SH-SY5Y (cell line): ENCODE measurements at regions not wholly inside any gene's neighbourhood (a gene's known extent, or its start where the extent isn't known, plus 50 kb on each side); places are given as distances from the start of the nearest gene placed in this dataset.

Experiments
- GATA2 ChIP-seq: IDR thresholded peaks from 2 replicates; pipeline ENCODE4 v1.6.1; 2011; ENCODE audit warnings: mild to moderate bottlenecking, low read depth, low read length
- GATA3 ChIP-seq: IDR thresholded peaks from 2 replicates; pipeline ENCODE4 v1.6.1; 2011; ENCODE audit warnings: low read depth, mild to moderate bottlenecking, low read length, moderate library complexity

DNA sequence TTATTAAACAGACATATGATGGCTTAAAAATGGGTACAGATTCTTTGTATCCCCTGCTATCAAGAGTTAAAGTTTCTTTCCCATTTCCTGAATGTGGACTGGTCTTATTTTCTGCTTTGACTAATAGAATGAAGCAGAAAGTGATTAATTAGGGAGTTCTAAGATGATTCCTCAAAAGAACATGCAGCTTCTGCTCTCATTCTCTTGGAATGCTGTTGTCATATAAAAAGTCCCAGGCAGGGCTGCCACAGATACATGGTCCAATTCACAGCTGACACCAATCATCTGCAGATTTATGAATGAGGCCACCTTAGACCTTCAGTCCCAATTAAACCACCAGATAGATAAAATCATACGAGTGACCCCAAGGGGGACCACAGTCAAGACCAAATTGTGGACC lies 844.5 kb upstream of the RAG2 start:
- TF ChIP-seq GATA2 (no peak), GATA3 (no peak)
